H7 (cell line): ENCODE measurements at regions not wholly inside any gene's neighbourhood (a gene's known extent, or its start where the extent isn't known, plus 50 kb on each side); places are given as distances from the start of the nearest gene placed in this dataset.

Source experiments
- DNase-seq: peaks from one replicate; pipeline ENCODE4 v3.0.0; 2012
- H3K27me3 ChIP-seq: 2 replicates; pipeline ENCODE4 v1.6.0; 2011; ENCODE audit warnings: mild to moderate bottlenecking, low read length; ENCODE audit not compliant: control insufficient read depth, insufficient read depth
- H3K36me3 ChIP-seq: replicated peaks from 2 replicates; pipeline ENCODE4 v1.5.1; 2011; ENCODE audit warnings: low read length; ENCODE audit not compliant: control insufficient read depth, insufficient read depth
- H3K4me3 ChIP-seq: 2 replicates; pipeline ENCODE4 v1.5.1; 2011; ENCODE audit warnings: low read depth, mild to moderate bottlenecking, control low read depth, low read length, moderate library complexity; ENCODE audit not compliant: insufficient read depth

DNA sequence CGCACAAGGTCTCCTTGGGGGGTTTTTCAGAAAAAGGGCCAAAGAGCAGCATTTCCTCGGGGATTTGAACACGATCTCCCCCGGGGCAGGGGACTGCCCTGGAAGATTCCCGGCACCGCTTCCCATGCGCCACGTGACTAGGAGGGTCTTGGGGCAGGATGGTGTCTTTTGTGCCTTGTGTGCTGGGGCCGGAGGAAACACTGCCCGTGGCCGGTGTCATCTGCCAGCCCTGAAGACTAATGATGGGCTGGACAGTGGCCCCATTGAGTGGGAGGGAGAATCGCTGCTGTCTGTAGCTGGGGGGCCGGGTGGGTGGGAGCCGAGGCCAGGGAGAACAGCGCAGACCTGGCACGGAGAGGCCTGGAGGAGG, 315.1 kb downstream of the SEC14L1 start:
- no peaks in the 10 kb centered on the region for H3K36me3 ChIP-seq
- no peak overlapping the region for H3K4me3 ChIP-seq
- H3K27me3 ChIP-seq, result no peaks in the 10 kb centered on the region
- no peak for DNase-seq

DNA sequence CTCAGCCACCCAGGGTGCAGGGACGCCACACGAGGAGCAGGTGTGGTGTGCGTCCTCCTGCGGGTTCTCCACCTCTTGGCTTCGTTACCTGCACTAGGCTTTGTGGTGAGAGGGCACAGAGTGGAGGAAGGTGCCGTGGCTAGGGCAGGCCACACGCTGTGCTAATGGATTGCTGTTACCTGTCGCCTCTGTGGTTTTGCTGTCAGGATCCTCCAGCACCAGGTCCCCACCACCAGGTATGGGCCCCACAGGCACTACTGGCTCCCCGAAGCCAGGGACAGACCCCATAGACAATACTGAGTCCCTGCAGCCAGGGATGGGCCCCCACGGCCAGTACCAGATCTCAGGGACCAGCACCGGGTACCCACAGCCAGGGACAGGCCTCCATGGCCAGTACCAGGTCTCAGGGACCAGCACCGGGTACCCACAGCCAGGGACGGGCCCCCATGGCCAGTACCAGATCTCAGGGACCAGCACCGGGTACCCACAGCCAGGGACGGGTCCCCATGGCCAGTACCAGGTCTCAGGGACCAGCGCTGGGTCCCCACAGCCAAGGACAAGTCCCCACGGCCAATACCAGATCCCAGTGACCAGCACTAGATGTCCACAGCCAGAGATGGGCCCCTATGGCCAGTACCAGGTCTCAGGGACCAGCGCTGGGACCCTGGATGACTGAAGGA, 315.6 kb downstream of the SEC14L1 start:
- no peak for DNase-seq
- H3K4me3 ChIP-seq, result no peak overlapping the region
- no peaks in the 10 kb centered on the region for H3K36me3 ChIP-seq
- H3K27me3 ChIP-seq, result no peaks in the 10 kb centered on the region

- Histone ChIP-seq H3K4me3 (no peak overlapping the region), H3K36me3 (no peaks in the 10 kb centered on the region), H3K27me3 (no peaks in the 10 kb centered on the region)
- DNase-seq, result no peak
Measured at GRCh38 chr17:77456951-77457548, 316.3 kb downstream of the SEC14L1 start.

DNA sequence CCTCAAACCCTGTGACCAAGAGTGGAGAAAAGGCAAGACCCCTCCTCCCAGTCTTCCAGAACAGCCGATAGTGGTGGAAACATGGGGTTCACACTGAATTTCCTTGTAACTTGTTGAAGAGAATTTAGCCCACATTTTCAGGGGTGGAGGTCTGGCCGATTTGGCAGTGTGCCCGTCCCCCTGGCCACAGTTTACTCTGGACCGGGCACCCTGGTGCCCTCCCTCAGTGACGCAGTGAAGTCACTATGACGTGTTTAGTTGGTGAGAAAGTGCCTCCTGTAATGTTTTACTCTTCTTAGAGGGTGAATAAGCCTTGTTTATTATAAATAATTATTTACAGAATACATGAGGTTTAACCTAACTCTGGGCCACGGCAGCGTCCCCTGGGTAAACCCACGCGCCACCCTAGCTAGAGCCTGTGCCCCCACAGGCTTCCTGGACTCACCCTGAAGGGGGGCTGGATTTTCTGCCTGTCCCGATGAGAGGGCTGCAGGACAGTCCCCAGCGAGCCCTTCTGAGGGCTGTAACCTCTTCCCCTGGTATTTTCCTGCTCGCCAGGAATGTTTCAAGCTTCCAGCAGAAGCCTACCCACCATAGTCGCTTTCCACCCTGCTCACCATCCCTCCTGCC, 316.9 kb downstream of the SEC14L1 start:
- DNase-seq, result no peak
- no peaks in the 10 kb centered on the region for H3K36me3 ChIP-seq
- no peaks in the 10 kb centered on the region for H3K27me3 ChIP-seq
- no peak overlapping the region for H3K4me3 ChIP-seq

DNA sequence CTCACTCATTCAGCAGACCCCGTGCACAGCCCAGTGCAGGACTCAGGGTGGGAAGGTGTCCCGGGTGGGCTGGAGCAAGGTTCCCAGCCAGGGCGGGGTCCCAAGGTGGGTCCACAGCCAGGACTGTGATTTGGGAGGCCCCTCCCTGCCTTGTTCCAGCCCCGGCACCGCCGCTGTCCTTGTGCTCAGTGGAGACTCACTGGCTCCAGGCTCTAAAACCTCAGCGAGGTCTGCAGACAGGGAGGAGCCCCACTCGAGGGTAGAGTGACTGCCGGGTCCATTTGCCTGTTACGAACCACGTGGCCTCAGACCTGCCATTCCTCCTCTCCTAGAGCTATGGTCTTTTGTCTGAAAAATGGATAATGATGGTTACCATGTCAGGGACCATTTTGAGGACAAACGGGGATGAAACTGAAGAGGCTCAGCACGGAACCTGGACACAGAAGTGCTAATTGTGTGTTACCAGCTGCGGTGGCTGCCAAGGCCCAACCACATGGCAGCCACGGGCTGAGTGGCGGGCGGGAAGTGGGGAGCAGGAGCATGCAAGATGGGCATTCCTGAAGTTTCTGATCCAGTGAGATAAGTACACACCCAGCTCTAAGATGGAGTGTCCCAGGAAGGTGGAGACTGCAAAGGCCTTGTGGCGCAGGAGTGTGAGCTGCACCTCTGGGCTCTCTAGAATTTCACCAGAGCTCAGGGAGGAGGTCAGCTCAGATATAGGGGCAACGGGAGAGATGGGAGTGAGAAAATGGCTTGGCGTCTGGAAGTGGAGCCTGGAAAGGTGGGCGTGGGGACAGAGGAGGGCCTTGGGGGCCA, 317.6 kb downstream of the SEC14L1 start:
- H3K4me3 ChIP-seq, result no peak overlapping the region
- H3K27me3 ChIP-seq, result no peaks in the 10 kb centered on the region
- no peak for DNase-seq
- H3K36me3 ChIP-seq, result no peaks in the 10 kb centered on the region

DNA sequence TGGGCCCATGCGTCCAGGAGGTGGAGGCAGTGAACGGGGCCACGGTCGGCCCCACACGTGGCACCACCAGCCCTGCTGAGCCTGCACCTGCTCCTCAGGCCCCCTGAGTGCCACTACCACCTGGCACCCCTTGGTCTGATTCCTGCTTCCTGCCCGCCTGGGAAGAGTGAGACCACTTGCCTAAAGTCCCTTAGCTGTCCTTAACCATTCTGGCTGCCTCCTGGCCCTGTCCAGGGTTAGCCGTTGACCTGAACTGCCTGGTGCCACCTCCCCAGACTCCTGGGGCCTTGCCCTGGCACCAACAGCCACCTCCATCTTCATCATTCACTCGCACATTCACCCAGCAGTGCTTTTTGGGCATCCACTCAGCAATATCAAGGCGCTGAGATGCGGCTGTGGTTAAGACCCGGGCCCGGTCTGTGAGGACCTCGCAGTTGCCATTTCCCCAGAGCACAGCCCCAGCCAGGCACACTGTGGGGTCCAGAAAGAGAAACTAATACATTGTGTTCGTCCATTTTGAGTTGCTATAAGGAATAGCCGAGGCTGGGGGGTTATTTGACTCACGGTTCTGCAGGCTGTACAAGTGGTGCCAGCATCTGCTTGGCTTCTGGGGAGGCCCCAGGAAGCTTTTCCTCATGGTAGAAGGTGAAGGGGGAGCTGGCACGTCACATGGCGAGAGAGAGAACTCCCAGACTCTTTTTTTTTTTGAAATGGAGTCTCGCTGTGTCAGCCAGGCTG, 318.4 kb downstream of the SEC14L1 start:
- Histone ChIP-seq H3K36me3 (no peaks in the 10 kb centered on the region), H3K27me3 (no peaks in the 10 kb centered on the region), H3K4me3 (no peak overlapping the region)
- DNase-seq, result no peak

GRCh38 chr17:77460514-77461046, 319.8 kb downstream of the SEC14L1 start:
- no peak for DNase-seq
- Histone ChIP-seq H3K27me3 (no peaks in the 10 kb centered on the region), H3K4me3 (no peak overlapping the region), H3K36me3 (no peaks in the 10 kb centered on the region)

DNA sequence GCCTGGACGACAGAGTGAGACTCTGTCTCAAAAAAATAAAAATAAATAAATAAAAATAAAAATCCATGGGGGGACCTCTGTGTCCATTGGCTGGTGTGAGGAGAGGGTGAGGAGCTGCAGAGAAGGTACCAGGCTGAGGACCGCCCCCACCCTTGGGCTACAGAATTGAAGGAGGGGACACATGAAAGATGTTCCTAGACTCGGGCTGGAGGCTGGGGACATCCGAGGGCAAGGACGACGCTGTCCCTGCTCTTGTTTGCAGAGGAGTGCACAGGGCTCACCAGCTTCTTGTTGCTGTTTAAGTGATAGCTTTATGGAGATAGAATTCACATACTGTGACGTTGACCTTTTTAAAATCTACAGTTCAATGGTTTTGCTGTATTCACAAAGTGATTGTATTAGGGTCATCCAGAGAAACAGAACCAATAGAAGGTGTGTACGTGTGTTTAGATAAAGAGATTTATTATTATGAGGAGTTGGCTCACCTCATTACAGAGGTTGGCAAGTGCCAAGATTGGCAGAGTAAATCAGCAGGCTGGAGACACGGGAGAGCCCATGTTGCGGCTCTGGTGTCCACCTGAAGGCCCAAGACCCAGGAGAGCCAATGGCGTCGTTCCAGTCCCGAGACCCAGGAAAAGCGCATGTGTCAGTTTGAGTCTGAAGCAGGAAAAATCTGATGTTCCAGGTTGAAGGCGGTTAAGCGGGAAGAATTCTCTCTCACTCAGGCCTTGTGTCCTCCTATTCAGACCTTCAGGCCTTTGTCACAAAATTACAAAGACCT, 320.7 kb downstream of the SEC14L1 start:
- DNase-seq, result no peak
- Histone ChIP-seq H3K36me3 (no peaks in the 10 kb centered on the region), H3K4me3 (no peak overlapping the region), H3K27me3 (no peaks in the 10 kb centered on the region)

- H3K36me3 ChIP-seq, result no peaks in the 10 kb centered on the region
- DNase-seq, result no peak
- H3K27me3 ChIP-seq, result no peaks in the 10 kb centered on the region
- H3K4me3 ChIP-seq, result no peak overlapping the region
Measured at GRCh38 chr17:77462090-77462489, 321.3 kb downstream of the SEC14L1 start.

- Histone ChIP-seq H3K36me3 (no peaks in the 10 kb centered on the region; the same call in 1 of the 2 replicates), H3K27me3 (no peaks in the 10 kb centered on the region), H3K4me3 (no peak overlapping the region)
- DNase-seq, result no peak
Measured at GRCh38 chr17:77462553-77463497, 322.1 kb downstream of the SEC14L1 start.

DNA sequence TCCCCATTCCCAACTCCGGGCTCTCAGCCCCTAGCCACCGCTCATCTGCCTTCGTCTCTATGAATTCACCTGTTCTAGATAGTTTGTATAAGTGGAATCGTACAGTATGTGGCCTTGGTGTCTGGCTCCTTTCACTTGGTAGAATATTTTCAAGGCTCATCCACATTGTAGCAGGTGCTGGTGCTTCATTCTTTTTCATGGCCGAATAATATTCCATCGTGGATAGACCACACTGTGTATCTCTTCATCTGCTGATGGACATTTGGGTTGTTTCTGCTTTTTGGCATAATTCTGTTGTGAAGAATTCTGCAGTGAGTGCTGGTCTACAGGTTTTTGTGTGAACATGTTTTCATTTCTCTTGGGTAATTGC, 324.2 kb downstream of the SEC14L1 start:
- DNase-seq, result no peak

GRCh38 chr17:77465358-77466041, 324.7 kb downstream of the SEC14L1 start:
- Histone ChIP-seq H3K36me3 (no peaks in the 10 kb centered on the region; the same call in 1 of the 2 replicates), H3K4me3 (no peak overlapping the region), H3K27me3 (no peaks in the 10 kb centered on the region)
- peak; percentile 81 for DNase-seq

More for the DNA sequence above, 324.2 kb downstream of the SEC14L1 start:
- Histone ChIP-seq H3K4me3 (no peak overlapping the region), H3K27me3 (no peaks in the 10 kb centered on the region), H3K36me3 (no peaks in the 10 kb centered on the region; the same call in 1 of the 2 replicates)
